HUES6 (cell line): ENCODE measurements at regions not wholly inside any gene's neighbourhood (a gene's known extent, or its start where the extent isn't known, plus 50 kb on each side); places are given as distances from the start of the nearest gene placed in this dataset.
"Not testable (repeated sequence)": the region's sequence is repeated elsewhere in the genome, so short reads cannot be mapped to it uniquely, and the experiment has no call there.

ENCODE experiments used
- H3K27ac ChIP-seq: 2 replicates; pipeline ENCODE4 v1.7.0; 2013; ENCODE audit warnings: low read depth, mild to moderate bottlenecking, low read length, inconsistent platforms
- H3K27me3 ChIP-seq: 2 replicates; pipeline ENCODE4 v1.6.1; 2013; ENCODE audit warnings: low read length; ENCODE audit not compliant: control insufficient read depth, insufficient read depth
- H3K36me3 ChIP-seq: 2 replicates; pipeline ENCODE4 v1.6.1; 2013; ENCODE audit warnings: low read length; ENCODE audit not compliant: control insufficient read depth, insufficient read depth
- H3K4me1 ChIP-seq: 2 replicates; pipeline ENCODE4 v1.6.1; 2013; ENCODE audit warnings: low read length; ENCODE audit not compliant: control insufficient read depth, insufficient read depth
- H3K4me3 ChIP-seq: 2 replicates; pipeline ENCODE4 v1.5.1; 2013; ENCODE audit warnings: low read depth, low read length
- H3K9ac ChIP-seq: one replicate; pipeline ENCODE4 v1.6.1; 2013; ENCODE audit warnings: mild to moderate bottlenecking, low read length
- H3K9me3 ChIP-seq: 2 replicates; pipeline ENCODE4 v1.6.1; 2013; ENCODE audit warnings: low read depth, low read length; ENCODE audit not compliant: control insufficient read depth, insufficient read depth

GRCh38 chr4:27775156-27775555 is 914.5 kb downstream of the STIM2 start:
- H3K4me3 ChIP-seq: no peak overlapping the region
- no peaks in the 10 kb centered on the region for H3K36me3 ChIP-seq
- peaks cover 9% of the 10 kb centered on the region for H3K4me1 ChIP-seq
- H3K9ac ChIP-seq: no peak overlapping the region
- peaks cover 6% of the 10 kb centered on the region; the same call in 1 of the 2 replicates for H3K9me3 ChIP-seq
- H3K27me3 ChIP-seq: no peaks in the 10 kb centered on the region
- no peak overlapping the region for H3K27ac ChIP-seq

DNA sequence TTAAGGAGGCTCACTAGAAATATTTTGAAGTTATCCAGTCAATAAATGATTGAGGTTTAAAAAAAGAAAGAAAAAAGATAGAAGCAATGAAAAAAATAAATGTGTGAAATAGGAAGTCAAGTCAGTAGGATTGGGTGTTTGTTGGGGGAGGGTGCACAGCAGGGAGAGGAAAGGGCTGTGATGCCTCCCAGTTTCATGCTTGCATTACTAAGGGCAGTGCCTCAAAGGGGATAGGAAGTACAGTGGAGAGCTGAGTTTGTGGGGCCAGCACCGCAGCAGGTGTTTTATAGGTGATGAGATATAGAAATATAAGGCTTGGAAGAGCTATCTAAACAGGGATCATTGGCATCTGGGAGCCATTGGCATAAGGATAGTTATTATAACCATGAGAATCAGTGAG is 919.2 kb downstream of the STIM2 start:
- no peak overlapping the region for H3K27ac ChIP-seq
- H3K9ac ChIP-seq: no peak overlapping the region
- no peak overlapping the region for H3K4me3 ChIP-seq
- H3K27me3 ChIP-seq: no peaks in the 10 kb centered on the region
- peaks cover 9% of the 10 kb centered on the region for H3K4me1 ChIP-seq
- no peaks in the 10 kb centered on the region for H3K36me3 ChIP-seq
- H3K9me3 ChIP-seq: peaks cover 6% of the 10 kb centered on the region; the same call in 1 of the 2 replicates

- no peak overlapping the region for H3K27ac ChIP-seq
- H3K36me3 ChIP-seq: no peaks in the 10 kb centered on the region
- H3K4me3 ChIP-seq: no peak overlapping the region
- no peak overlapping the region for H3K9ac ChIP-seq
- no peaks in the 10 kb centered on the region for H3K27me3 ChIP-seq
- H3K9me3 ChIP-seq: no peaks in the 10 kb centered on the region
- H3K4me1 ChIP-seq: no peaks in the 10 kb centered on the region
These were observed 926.6 kb downstream of the STIM2 start for GRCh38 chr4:27787195-27787594.

- no peaks in the 10 kb centered on the region for H3K27me3 ChIP-seq
- no peaks in the 10 kb centered on the region for H3K4me1 ChIP-seq
- H3K9ac ChIP-seq: no peak overlapping the region
- H3K4me3 ChIP-seq: no peak overlapping the region
- H3K9me3 ChIP-seq: no peaks in the 10 kb centered on the region
- no peaks in the 10 kb centered on the region for H3K36me3 ChIP-seq
- no peak overlapping the region for H3K27ac ChIP-seq
These were observed 929.1 kb downstream of the STIM2 start for GRCh38 chr4:27789773-27790172.

DNA sequence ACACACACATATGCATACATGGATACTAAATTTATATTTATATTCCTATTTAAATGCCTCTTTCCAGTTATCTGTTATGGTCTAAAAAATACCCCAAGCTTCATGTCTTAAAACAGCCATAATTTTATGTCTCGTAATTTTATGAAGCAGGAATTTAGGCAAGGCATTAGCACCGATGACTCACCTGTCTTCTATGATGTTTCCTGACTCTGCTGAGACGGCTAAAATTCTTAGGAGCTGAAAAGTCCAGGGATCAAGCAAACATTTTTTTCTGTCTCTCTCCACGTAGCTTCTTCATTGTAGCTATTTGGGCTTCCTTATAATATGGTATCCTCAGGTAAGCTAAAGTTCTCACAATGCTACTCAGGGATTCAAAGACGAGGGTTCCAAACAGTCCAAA is 930.3 kb downstream of the STIM2 start:
- no peak overlapping the region for H3K9ac ChIP-seq
- H3K4me1 ChIP-seq: no peaks in the 10 kb centered on the region
- no peak overlapping the region for H3K27ac ChIP-seq
- H3K36me3 ChIP-seq: no peaks in the 10 kb centered on the region
- H3K9me3 ChIP-seq: no peaks in the 10 kb centered on the region
- H3K4me3 ChIP-seq: no peak overlapping the region
- H3K27me3 ChIP-seq: no peaks in the 10 kb centered on the region

- H3K4me1 ChIP-seq: no peaks in the 10 kb centered on the region
- H3K9ac ChIP-seq: no peak overlapping the region
- no peaks in the 10 kb centered on the region for H3K27me3 ChIP-seq
- H3K36me3 ChIP-seq: no peaks in the 10 kb centered on the region
- H3K9me3 ChIP-seq: no peaks in the 10 kb centered on the region
- H3K4me3 ChIP-seq: no peak overlapping the region
- no peak overlapping the region for H3K27ac ChIP-seq
These were observed 931.0 kb downstream of the STIM2 start for GRCh38 chr4:27791640-27792039.

DNA sequence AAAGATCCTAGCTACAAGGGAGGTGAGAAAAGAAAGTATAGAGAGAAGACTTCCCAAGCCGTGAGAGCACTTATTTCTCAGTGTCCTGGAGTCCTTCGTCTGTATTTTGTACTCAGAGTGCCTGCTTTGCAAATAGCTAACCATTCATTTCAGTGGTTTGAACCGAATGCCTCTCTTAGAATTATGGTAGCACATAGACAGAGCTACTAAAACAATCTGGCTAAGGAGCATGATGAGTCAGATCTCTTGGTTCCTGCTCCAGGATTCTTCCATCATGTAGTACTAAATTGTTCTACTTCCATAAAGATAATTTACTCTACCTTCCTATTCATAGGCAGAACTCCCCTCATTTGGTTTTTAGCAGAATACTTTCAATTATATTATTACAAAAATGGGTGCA is 946.6 kb downstream of the STIM2 start:
- no peak overlapping the region for H3K9ac ChIP-seq
- no peaks in the 10 kb centered on the region for H3K9me3 ChIP-seq
- no peak overlapping the region for H3K4me3 ChIP-seq
- H3K27ac ChIP-seq: no peak overlapping the region
- H3K36me3 ChIP-seq: no peaks in the 10 kb centered on the region
- H3K4me1 ChIP-seq: no peaks in the 10 kb centered on the region
- H3K27me3 ChIP-seq: no peaks in the 10 kb centered on the region

DNA sequence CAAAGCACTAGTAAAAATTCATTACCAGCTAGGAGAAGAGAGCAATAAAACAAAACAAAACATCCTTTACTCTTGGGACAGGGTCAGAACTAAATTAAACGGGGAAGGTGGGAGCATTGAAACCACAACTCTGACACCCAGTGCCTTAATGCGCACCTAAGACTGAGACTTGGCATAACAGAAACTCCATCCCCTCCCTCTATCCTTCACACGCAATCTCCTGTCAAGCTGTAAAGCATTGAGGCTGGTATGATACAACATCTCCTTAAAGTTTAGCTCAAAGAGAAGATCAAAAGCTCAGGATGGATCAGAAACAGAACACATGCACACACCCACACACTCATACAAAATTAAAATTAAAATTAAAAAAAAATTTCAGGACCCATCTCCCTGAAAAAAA is 951.3 kb downstream of the STIM2 start:
- no peaks in the 10 kb centered on the region for H3K4me1 ChIP-seq
- H3K9ac ChIP-seq: no peak overlapping the region
- no peaks in the 10 kb centered on the region for H3K27me3 ChIP-seq
- no peaks in the 10 kb centered on the region for H3K36me3 ChIP-seq
- no peak overlapping the region for H3K27ac ChIP-seq
- H3K9me3 ChIP-seq: peaks cover 2% of the 10 kb centered on the region
- no peak overlapping the region for H3K4me3 ChIP-seq

GRCh38 chr4:27813226-27813625 is 952.6 kb downstream of the STIM2 start:
- H3K27me3 ChIP-seq, H3K9ac ChIP-seq, H3K4me1 ChIP-seq, H3K27ac ChIP-seq, H3K4me3 ChIP-seq, H3K36me3 ChIP-seq: not testable (repeated sequence)
- H3K9me3 ChIP-seq: peaks cover 15% of the 10 kb centered on the region

- not testable (repeated sequence) for H3K4me1 ChIP-seq, H3K27ac ChIP-seq, H3K4me3 ChIP-seq
These were observed 953.2 kb downstream of the STIM2 start for GRCh38 chr4:27813699-27814425.

GRCh38 chr4:27819246-27819645 is 958.6 kb downstream of the STIM2 start:
- Histone ChIP-seq H3K9ac (no peak overlapping the region), H3K4me1 (no peaks in the 10 kb centered on the region), H3K27ac (no peak overlapping the region), H3K36me3 (no peaks in the 10 kb centered on the region), H3K27me3 (no peaks in the 10 kb centered on the region), H3K4me3 (no peak overlapping the region), H3K9me3 (peaks cover 18% of the 10 kb centered on the region)

More at GRCh38 chr4:27813699-27814425, 953.2 kb downstream of the STIM2 start:
- not testable (repeated sequence) for H3K36me3 ChIP-seq, H3K27me3 ChIP-seq, H3K9ac ChIP-seq
- peaks cover 18% of the 10 kb centered on the region for H3K9me3 ChIP-seq
